ENCODE measurements at regions not wholly inside any gene's neighbourhood (a gene's known extent, or its start where the extent isn't known, plus 50 kb on each side); places are given as distances from the start of the nearest gene placed in this dataset.

GRCh38 chr5:117455236-117456233 is 880.9 kb upstream of the SEMA6A start:
- TF ChIP-seq CTCF (conservative IDR thresholded peaks at IDR 0.05 in 1 of 2, IDR thresholded peaks at IDR 0.05 in 1 of 2; ENCODE audit: extremely low read depth in 1 of 2, insufficient read depth in 1 of 2, low read depth in 1 of 2, low read length in 2 of 2) (peak; percentile 37 to 45), EZH2 (IDR thresholded peaks at IDR 0.05; ENCODE audit: borderline replicate concordance, low read length) (no peak)

Data from mammary epithelial cell (primary cell).